ENCODE measurements at regions not wholly inside any gene's neighbourhood (a gene's known extent, or its start where the extent isn't known, plus 50 kb on each side); places are given as distances from the start of the nearest gene placed in this dataset.

DNA sequence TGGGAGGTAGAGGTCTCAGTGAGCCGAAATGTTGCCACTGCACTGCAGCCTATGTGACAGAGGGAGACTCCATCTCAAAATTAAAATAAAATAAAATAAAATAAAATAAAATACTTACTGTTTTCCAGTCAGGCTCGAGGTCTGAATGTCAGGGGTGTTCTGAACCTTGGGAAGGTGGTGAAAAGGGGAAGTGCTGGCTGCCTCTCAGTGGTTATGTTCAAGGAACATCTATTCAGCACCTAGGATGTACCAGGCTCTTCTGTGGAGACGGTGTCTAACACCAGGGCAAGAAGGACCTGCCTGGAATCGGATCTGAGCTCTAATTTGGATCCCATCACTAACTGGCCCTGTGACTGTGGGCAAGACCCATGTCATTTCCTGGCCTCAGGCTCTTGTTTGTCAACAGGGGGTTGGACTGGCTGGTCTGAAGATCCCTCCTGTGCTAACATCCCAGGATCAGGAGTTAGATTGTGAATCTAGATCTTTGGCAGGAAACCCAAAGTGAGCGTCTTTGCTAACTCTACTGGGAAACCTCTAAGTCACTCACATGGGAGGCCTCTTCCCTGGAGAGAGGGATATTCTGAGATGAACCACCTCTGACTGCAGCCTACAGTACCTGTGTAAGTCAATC is 63.4 kb upstream of the SIRPG start:
- no peak for DNase-seq (ENCODE audit: extremely low read depth, low read depth)

DNA sequence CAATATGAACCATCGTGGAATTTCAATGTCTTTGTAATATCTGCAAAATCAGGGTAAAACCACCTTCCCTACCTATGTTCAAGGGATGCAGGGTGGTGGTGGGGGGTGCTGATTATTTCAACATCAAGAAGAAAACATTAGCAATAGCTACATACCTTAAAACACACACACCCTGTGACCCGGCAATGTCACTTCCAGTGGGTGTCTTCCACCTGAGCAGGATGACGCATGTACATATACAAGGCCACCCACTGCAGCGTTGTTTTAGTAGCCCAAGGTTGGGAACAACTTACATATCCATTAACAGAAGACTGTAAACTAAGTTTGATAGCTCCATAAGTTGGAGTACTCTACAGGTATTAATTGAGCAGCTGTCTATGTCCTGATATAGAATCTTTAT is 62.6 kb upstream of the SIRPG start:
- no peak for DNase-seq (ENCODE audit: extremely low read depth, low read depth)

DNA sequence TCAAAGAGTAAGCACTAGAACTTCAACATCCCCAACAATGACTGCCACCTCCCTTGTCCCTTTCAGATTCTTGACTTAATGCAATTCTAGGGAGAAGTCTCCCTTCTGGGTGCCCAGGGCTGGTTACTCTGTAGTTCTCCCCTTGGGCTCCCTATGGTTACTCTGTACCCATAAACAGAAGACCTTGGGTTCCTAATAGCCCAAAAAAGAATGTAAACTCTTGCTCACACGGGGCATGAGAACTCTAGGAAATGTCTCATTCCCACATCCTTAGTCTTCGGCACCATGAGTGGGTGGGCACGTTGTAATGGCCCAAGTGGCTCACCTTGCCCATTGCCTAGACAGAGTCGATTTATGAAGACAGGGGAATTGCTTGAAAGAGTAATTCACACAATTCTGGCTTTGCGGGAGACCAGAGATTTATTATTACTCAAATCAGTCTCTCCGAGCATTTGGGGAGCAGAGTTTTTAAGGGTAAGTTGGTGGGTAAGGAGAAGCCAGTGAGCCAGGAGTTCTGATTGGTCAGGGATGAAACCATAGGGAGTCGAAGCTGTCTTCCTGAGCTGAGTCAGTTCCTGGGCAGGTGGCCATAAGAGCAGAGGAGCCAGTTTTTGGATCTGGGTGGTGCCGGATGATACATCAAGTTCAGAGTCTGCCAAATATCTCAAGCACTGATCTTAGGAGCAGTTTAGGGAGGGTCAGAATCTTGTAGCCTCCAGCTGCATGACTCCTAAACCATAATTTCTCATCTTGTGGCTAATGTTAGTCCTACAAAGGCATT is 61.2 kb upstream of the SIRPG start:
- no peak for DNase-seq (ENCODE audit: extremely low read depth, low read depth)

DNA sequence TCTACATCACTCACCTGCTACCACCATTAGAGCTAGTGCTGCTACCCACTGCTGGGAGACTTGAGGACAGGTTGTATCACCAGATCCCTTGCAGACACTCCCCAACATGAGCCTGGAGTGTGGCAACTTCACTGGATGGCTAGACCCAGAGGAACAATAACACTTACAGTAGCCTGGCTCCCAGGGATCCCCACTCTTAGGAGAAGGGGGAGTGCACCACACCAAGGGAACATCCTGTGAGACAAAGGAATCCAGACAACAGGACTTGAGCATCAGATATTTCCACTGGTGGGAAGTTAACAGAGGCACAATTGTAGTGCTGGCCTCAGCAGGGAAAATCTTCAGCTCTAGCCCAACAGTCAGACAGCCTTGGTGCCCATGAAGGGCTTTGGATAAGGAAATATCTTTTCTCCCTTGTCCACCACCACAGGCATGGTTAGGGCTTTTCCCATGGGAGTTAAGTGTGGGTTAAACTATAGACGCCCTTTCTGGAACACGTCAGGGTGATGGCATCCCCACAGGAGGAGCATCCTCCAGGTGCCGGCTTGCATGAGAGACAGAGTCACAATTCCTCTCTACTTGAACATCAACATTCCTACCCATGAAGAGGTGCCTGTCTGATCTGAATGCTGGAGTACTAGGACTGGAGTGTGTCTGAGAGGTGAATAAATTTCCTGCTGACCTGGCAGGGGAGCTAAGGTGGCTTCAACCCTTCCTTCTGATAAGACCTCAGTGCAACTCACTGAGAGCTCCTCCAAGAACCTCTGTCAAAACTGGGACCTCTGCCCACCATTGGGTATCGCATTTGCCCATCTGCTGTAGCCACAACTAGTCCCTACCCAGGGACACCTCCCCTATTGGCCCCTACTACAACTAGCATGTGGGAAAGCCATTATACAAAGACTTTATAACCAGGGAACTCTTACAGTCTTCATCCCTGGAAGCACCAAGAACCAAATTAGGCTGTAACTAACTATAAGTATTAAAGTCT is 55.4 kb upstream of the SIRPG start:
- DNase-seq (ENCODE audit: extremely low read depth, low read depth) = no peak

DNA sequence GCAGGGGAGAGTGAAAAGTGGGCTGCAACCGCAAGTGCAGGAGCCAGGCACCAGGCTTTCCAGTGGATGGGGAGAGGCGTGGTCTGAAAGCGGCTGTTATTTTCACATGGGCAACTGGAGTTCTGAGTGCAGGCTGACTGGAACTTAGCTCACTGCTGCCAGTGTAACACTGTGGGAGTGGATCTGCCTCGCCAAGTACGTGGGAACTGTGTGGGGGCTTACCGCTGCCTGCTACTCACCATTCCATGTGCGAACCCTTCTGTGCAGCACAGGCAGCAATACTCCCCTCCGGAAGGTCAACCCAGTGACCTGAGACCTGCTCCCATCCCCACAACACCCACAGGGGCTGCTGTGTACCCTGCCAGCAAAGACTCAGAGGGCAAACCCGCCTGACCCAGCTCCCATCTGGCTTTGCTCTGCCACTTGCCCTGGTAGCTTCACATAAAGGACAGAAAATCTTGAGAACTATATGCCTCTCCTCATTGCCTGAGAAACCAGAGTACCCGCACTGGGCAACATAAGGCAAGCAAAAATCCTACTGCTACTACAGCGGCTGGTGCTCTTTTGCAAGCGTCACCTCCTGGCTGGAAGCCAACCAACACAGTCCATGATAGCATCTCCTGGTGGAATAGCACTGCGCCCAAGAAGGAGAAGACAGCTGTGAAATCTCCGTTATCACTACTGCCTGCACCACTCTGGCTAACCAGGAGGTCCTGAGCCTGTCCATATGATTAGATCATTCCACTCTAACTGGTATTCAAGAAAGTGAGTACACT is 54.4 kb upstream of the SIRPG start:
- no peak for DNase-seq (ENCODE audit: extremely low read depth, low read depth)

DNA sequence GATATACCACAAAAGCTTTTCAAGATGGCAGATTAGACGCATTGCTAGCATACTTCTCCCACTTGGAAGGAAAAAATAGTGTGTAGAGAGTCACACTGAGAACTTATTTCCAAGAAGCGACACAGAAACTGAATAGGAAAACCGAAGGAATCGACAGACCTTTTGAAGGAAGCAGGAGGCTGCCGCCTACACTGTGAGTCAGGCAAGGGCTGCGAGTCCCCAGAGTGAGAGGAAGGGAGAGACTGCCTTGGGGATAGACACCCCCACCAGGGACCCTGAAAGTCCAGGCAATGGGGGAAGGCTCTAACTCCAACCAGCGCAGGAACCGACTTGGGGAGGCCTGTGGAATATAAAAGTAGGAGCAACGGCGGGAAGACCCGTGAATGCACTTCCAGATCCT is 53.7 kb upstream of the SIRPG start:
- no peak for DNase-seq (ENCODE audit: extremely low read depth, low read depth)

DNA sequence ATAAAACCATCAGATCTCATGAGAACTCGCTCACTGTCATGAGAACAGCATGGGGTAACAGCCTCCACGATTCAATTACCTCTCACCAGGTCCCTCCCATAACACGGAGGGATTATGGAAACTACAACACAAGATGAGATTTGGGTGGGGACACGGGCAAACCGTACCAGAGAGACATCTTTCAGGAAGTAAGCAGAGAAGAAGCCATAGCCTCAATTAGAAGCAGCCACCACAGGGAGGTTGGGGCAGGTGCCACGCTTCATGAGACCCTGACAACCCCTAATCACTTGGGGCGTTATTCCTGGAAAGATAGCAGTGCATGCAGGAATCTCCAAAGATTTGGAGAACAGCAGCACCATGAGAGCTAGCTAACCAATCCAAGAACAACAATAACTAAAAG is 52.9 kb upstream of the SIRPG start:
- DNase-seq (ENCODE audit: extremely low read depth, low read depth) = no peak

DNA sequence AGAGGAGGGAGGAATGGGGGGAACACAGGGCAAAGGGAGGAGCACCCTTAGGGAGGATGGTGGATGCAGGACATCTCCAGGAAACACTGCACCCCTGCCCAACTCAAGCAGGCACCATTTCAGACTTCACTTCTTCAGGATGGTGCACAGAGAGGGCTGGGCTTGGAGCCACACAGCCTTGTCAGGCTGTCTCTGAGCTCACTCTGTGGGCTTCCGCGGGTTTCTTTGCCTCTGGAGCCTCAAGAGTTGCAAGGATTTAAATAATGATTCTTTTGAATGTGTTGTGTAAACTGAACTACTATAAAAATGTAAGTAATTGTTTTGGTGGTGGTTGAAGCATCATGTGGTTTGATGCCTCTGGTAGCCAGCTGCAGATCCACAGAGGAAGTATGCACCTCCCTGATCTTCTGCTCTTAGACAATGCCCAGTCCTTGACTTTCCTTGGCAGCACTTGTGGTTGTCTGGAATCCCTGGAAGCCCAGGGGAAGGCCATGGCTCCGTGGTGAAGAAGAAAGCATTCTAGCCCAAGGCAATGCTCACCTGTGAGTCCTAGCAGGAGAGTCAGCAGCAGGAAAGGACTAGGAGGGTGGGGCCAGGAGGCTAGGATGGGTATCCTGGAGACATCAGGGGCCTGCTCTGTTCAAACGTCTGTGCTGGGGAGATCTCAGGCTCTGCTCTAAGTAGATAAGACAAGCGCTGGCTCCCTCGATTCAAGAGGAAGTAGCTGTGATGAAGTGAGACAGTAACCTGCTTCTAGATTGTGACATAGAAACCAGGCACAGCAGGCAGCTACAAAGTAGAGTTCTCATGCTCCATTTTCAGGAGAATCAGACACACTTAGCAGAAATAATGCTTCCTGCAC is 50.2 kb upstream of the SIRPG start:
- no peak for DNase-seq (ENCODE audit: extremely low read depth, low read depth)

Measured in NCI-H460 (cell line).